HepG2 (cell line): ENCODE measurements at regions not wholly inside any gene's neighbourhood (a gene's known extent, or its start where the extent isn't known, plus 50 kb on each side); places are given as distances from the start of the nearest gene placed in this dataset.

Experiments
- CREM ChIP-seq, 2 experiments: sonication (generic) in 1 of 2; formaldehyde crosslinking in 1 of 2; IDR thresholded peaks; 2 replicates each; pipeline versions ENCODE4 v1.4.0 to v1.6.1; 2016 to 2020; ENCODE audit warnings: antibody characterized with exemption in 1 of 2, mild to moderate bottlenecking in 1 of 2, missing genetic modification reagents in 1 of 2
- GTF2F1 ChIP-seq: fragments of 150-350 bp; IDR thresholded peaks from 2 replicates; pipeline ENCODE4 v1.6.1; 2014; ENCODE audit warnings: low read length
- NR2C2 ChIP-seq: sonication (generic); formaldehyde crosslinking; IDR thresholded peaks from 2 replicates; pipeline ENCODE4 v1.4.0; 2020; ENCODE audit warnings: missing genetic modification reagents, mild to moderate bottlenecking, moderate library complexity, borderline replicate concordance

- TF ChIP-seq GTF2F1, result no peak
- no peak for TF ChIP-seq CREM (IDR thresholded peaks at IDR 0.05)
- no peak for TF ChIP-seq CREM (CRISPR knock-in tag; IDR thresholded peaks at IDR 0.05)
- no peak for TF ChIP-seq NR2C2 (CRISPR knock-in tag)
Measured at GRCh38 chr13:40480915-40481516, 185.4 kb downstream of the FOXO1 start.
